ENCODE measurements at regions not wholly inside any gene's neighbourhood (a gene's known extent, or its start where the extent isn't known, plus 50 kb on each side); places are given as distances from the start of the nearest gene placed in this dataset.

- TF ChIP-seq POLR2AphosphoS5 (IDR thresholded peaks at IDR 0.05; ENCODE audit: low read depth, low read length) (no peak), POLR2A (IDR thresholded peaks at IDR 0.05; ENCODE audit: low read depth, low read length) (no peak), PAX5 (IDR thresholded peaks at IDR 0.05; ENCODE audit: insufficient read depth, low read length, severe bottlenecking) (no peak), TAF1 (IDR thresholded peaks at IDR 0.05; ENCODE audit: low read depth, low read length) (no peak)
These were observed 381.9 kb downstream of the ZWINT start for GRCh38 chr10:55979203-55979602.
